ENCODE measurements at regions not wholly inside any gene's neighbourhood (a gene's known extent, or its start where the extent isn't known, plus 50 kb on each side); places are given as distances from the start of the nearest gene placed in this dataset.
"Not testable (repeated sequence)": the region's sequence is repeated elsewhere in the genome, so short reads cannot be mapped to it uniquely, and the experiment has no call there.

- no peak for DNase-seq
Measured at GRCh38 chr16:75929046-75929445, 202.8 kb upstream of the CPHXL start.

- DNase-seq: no peak
Measured at GRCh38 chr16:75931043-75931442, 204.8 kb upstream of the CPHXL start.

GRCh38 chr16:75931970-75932369 is 205.7 kb upstream of the CPHXL start:
- DNase-seq: no peak

GRCh38 chr16:75938818-75939217 is 212.5 kb upstream of the CPHXL start:
- DNase-seq: no peak

GRCh38 chr16:75942351-75942750 is 216.1 kb upstream of the CPHXL start:
- DNase-seq: no peak

GRCh38 chr16:75942936-75943335 is 216.6 kb upstream of the CPHXL start:
- DNase-seq: no peak

- no peak for DNase-seq
Measured at GRCh38 chr16:75943705-75944514, 217.6 kb upstream of the CPHXL start.

GRCh38 chr16:75945916-75946457 is 219.7 kb upstream of the CPHXL start:
- no peak for DNase-seq

GRCh38 chr16:75947626-75948239 is 221.4 kb upstream of the CPHXL start:
- DNase-seq: no peak

- DNase-seq: no peak
Measured at GRCh38 chr16:75948441-75948840, 222.2 kb upstream of the CPHXL start.

GRCh38 chr16:75948886-75949285 is 222.6 kb upstream of the CPHXL start:
- DNase-seq: no peak

GRCh38 chr16:75952124-75952523 is 225.8 kb upstream of the CPHXL start:
- no peak for DNase-seq

- no peak for DNase-seq
Measured at GRCh38 chr16:75957870-75958269, 231.6 kb upstream of the CPHXL start.

- no peak for DNase-seq
Measured at GRCh38 chr16:75965504-75966374, 239.4 kb upstream of the CPHXL start.

- DNase-seq: not testable (repeated sequence)
Measured at GRCh38 chr16:75969120-75969519, 242.8 kb upstream of the CPHXL start.

GRCh38 chr16:75971334-75971733 is 245.0 kb upstream of the CPHXL start:
- no peak for DNase-seq

GRCh38 chr16:75983296-75983695 is 257.0 kb upstream of the CPHXL start:
- DNase-seq: no peak

- DNase-seq: no peak
Measured at GRCh38 chr16:75983741-75984381, 257.6 kb upstream of the CPHXL start.

- no peak for DNase-seq
Measured at GRCh38 chr16:75987323-75987722, 261.0 kb upstream of the CPHXL start.

GRCh38 chr16:75996491-75996890 is 270.2 kb upstream of the CPHXL start:
- no peak for DNase-seq

- no peak for DNase-seq
Measured at GRCh38 chr16:75997606-75998005, 271.3 kb upstream of the CPHXL start.

- no peak for DNase-seq
Measured at GRCh38 chr16:76007645-76008044, 269.6 kb upstream of the CNTNAP4 start.

- no peak for DNase-seq
Measured at GRCh38 chr16:76023835-76024234, 253.4 kb upstream of the CNTNAP4 start.
